GM20431 (cell line): ENCODE measurements at regions not wholly inside any gene's neighbourhood (a gene's known extent, or its start where the extent isn't known, plus 50 kb on each side); places are given as distances from the start of the nearest gene placed in this dataset.
"Not testable (repeated sequence)": the region's sequence is repeated elsewhere in the genome, so short reads cannot be mapped to it uniquely, and the experiment has no call there.

ENCODE experiments used
- in situ Hi-C: fragments of 300-500 bp; cut with MseI, MboI; formaldehyde crosslinking; loops from one replicate; pipeline ENCODE4 v1.15.0; 2020; ENCODE audit warnings: low sequenced_read_pairs; ENCODE audit not compliant: unreplicated experiment

- in situ Hi-C loops, result no loop called here
Measured at GRCh38 chr7:112939574-112940313, 146.9 kb downstream of the GPR85 start.

GRCh38 chr7:112938863-112939573 lies 147.6 kb downstream of the GPR85 start:
- in situ Hi-C loops, result no loop called here

DNA sequence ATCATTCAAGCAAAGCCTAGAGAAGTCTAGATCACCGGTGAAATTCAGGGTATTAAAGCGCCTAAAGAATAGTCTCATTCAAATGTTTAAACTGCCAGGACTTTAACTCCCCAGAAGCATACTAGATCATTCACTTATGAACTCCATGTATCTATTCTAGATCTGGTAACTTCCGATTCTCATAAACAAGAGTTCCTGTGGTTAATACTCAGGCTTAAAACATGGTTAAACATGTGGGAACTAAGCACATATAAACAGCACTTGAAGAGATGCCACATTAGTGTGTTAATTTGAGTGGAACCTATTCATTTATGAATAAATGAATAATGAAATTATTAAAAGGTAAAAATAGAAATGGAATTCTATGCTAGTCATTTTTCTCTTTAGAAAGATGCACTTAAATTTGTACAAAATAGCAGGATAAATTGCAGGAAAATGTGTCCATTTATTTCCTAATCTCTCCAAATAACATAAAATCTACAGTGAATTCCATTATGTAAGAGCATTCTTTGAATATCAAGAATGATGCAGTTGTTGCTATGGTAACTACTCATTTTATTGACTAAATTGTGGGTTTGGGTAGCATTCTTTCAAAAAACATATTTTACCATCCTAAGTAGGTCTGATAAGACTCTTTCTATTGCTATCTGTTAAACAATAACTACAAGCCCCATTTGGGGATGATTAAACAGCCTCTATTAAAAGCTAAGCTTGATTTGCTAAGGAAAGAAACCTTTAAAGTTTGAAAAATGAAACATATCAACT lies 147.6 kb upstream of the TMEM168 start:
- in situ Hi-C loops, result no loop called here

GRCh38 chr7:112933598-112933997 lies 143.4 kb upstream of the TMEM168 start:
- in situ Hi-C loops, result no loop called here

GRCh38 chr7:112930787-112931186 lies 140.6 kb upstream of the TMEM168 start:
- in situ Hi-C loops, result no loop called here

DNA sequence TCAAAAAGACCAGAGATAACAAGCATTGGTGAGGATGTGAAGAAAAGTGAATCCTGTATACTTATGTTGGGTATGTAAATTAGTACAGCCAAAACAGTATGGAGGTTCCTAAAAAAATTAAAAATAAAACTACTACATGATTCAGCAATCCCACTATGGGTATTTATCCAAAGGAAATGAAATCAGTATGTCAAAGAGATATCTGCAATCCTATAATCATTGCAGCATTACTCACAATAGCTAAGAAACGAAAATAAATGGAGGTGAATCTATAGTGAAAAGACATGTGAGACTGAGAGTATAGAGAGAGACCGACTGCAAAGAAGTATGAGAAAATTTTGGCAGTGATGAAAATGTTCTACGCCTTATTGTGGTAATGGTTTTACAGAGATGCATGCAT lies 139.2 kb upstream of the TMEM168 start:
- in situ Hi-C loops, result no loop called here

- in situ Hi-C loops, result no loop called here
Measured at GRCh38 chr7:112926018-112926417, 135.8 kb upstream of the TMEM168 start.

DNA sequence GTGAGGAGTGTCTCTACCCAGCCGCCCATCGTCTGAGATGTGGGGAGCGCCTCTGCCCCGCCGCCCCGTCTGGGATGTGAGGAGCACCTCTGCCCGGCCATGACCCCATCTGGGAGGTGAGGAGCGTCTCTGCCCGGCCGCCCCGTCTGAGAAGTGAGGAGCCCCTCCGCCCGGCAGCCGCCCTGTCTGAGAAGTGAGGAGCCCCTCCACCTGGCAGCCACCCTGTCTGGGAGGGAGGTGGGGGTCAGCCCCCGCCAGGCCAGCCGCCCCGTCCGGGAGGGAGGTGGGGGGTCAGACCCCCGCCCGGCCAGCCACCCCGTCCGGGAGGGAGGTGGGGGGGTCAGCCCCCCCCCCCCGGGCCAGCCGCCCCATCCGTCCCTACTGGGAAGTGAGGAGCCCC lies 132.4 kb upstream of the TMEM168 start:
- in situ Hi-C loops, result not testable (repeated sequence)

DNA sequence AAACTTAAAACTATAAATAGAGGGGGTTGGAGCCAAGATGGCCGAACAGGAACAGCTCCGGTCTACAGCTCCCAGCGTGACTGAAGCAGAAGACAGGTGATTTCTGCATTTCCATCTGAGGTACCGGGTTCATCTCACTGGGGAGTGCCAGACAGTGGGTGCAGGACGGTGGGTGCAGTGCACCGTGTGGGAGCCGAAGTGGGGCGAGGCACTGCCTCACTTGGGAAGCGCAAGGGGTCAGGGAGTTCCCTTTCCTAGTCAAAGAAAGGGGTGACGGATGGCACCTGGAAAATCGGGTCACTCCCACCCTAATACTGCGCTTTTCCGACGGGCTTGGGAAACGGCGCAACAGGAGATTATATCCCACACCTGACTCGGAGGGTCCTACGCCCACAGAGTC lies 126.2 kb upstream of the TMEM168 start:
- in situ Hi-C loops, result not testable (repeated sequence)

DNA sequence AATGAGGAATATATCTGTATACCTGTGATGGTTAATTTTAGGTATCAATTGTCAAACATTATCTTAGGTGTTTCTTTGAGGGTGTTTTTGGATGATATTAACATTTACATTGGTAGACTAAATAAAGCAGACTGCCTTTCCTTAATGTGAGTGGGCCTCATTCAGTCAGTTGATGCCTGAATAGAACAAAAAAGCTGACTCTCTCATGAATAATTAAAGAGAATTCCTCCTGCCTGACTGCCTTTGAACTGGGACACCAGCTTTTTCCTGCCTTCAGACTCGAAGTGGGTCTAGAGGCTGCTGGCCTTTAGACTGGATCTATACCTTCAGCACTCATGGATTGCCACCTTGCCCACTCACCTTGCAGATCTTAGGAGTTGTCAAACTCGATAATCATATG lies 117.9 kb upstream of the TMEM168 start:
- in situ Hi-C loops, result no loop called here

GRCh38 chr7:112907658-112908057 lies 117.5 kb upstream of the TMEM168 start:
- in situ Hi-C loops, result no loop called here

DNA sequence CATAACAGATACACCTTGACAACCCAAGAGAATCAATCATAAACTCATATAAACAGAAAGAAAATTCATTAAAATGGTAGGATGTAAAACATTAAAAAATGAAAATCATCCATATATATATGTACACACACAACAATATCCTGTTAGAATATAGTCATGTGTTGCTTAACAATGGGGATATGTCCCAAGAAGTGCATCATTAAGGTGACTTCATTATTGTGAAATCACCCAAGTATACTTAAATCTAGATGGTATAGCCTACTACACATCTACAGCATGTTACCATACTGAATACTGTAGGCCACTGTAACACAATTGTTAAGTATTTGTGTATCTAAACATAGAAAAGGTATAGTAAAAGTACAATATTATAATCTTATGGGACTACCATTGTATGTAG lies 115.8 kb upstream of the TMEM168 start:
- in situ Hi-C loops, result no loop called here

DNA sequence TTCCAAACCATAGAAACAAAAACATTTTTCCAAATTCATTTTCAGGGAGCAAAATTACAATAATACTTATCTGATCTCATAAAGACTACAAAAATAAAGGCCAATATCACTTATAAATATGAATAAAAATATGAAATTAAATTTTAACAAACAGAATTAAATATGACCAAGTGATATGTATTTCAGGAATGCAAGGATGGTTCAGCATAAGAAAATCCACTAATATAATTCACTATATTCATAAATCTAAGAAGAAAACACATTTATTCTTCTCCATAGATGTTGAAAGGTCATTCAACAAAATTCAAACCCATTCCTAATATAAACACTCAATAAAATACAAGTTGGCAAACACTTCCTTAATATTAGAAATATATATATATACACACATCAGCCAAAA lies 115.2 kb upstream of the TMEM168 start:
- in situ Hi-C loops, result no loop called here

DNA sequence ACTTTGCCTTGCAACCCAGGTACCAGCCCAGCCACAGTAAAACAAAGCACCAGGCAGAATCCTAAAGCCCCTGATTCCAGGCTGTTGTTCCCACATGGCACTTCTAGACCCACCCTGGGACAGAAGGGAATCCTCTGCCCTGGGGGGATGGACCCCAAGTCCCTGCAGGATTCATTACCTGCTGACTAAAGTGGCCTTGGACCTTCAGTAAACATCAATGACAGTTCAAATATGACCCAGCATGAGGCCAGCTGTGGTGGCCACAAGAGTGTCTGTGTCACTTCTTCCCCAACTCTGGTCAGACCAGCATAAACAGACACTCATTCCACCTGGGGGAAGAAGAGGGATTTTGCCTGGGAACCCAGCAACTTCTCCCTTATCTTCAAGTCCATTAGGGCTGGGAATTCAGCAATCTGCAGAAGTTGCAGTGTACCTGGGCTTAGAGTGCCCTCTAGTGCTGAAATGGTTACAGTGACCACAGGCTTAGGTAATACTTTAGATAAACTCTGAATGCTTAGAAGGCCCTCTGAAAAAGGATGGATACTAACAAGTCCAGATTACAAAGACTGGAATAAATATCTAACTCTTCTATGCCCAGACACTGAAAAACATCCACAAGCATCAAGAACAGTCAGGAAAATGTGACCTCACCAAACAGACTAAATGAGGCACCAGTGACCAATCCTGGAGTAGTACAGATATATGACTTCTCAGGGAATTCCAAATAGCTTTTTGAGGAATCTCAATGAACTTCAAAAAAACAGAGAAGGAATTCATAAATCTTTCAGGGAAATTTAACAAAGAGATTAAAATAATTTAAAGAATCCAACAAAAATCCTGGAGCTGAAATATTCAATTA lies 108.5 kb upstream of the TMEM168 start:
- in situ Hi-C loops, result loop anchor here (25.0 kb wide), 1 partner anchor 336 kb away; no protein-coding TSS in a partner anchor

DNA sequence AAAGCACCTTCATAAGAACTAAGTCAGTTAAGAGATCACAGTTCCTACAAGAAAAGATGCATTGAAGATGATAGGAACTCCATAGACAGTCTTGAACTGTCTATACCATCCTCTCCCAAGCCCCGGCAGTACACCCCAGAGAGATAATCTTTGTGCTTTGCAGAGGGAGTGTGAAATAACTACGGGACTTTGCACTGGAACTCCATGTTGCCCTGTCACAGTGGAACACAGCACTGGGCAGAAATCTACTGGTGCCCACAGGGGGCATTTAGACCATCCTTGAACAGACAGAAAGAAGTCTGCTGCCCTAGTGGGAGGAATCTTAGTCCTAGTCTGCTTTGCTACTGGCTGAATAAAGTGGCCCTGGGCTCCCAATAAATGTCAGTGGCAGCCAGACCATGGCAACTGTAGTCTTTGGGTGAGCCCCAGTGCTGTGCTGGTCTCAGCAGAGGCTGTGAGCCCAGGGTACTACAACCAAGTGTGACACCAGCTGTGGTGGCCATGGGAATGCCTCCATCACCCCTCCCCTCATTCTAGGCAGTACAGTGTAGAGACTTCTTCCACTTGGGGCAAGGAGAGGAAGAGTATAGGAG lies 107.7 kb upstream of the TMEM168 start:
- in situ Hi-C loops, result loop anchor here (25.0 kb wide), 1 partner anchor 336 kb away; no protein-coding TSS in a partner anchor

- in situ Hi-C loops, result loop anchor here (25.0 kb wide), 1 partner anchor 334 kb away; no protein-coding TSS in a partner anchor
Measured at GRCh38 chr7:112896026-112896601, 105.9 kb upstream of the TMEM168 start.

DNA sequence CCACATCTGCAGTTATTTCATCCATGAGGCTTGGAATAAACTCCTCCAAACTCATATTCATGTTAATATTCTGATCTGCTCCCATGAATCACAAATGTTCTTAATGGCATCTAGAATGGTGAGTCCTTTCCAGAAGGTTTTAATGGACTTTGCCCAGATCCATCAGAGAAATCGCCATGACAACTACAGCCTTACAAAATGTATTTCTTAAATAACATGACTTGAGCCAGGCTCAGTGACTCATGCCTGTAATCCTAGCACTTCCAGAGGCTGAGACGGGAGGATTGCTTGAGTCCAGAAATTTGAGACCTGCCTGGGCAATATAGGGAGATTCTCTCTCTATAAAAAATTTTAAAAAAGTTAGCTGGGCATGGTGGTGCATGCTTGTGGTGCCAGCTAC lies 102.1 kb upstream of the TMEM168 start:
- in situ Hi-C loops, result loop anchor here (25.0 kb wide), 1 partner anchor 330 kb away; no protein-coding TSS in a partner anchor

DNA sequence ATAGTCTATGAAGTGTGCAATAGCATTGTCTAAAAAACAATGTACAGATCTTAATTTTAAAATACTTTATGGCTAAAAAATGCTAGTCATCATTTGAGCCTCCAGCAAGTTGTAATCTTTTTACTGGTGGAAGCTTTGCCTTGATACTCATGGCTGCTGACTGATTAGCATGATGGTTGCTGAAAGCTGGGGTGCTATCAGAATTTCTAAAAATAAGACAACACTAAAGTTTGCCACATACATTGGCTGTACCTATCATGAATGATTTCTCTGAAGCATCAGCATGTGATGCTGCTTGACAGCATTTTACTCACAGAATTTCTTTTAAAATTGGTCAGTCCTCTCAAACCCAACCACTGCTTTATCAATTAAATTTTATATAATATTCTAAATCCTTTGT lies 101.5 kb upstream of the TMEM168 start:
- in situ Hi-C loops, result loop anchor here (25.0 kb wide), 1 partner anchor 329 kb away; no protein-coding TSS in a partner anchor
